SK-N-SH treated with all-trans-retinoic acid at 6 μM for 48 hours (cell line): ENCODE measurements at regions not wholly inside any gene's neighbourhood (a gene's known extent, or its start where the extent isn't known, plus 50 kb on each side); places are given as distances from the start of the nearest gene placed in this dataset.

Source experiments
- CSDC2 ChIP-seq: fragments of 250-450 bp; sonication (Bioruptor Pico); IDR thresholded peaks from 2 replicates; pipeline ENCODE4 v1.5.0; 2020; ENCODE audit warnings: mild to moderate bottlenecking, moderate library complexity
- ESRRG ChIP-seq: fragments of 250-450 bp; sonication (Bioruptor Pico); IDR thresholded peaks from 2 replicates; pipeline ENCODE4 v1.6.1; 2021; ENCODE audit warnings: mild to moderate bottlenecking
- ISL1 ChIP-seq: fragments of 250-450 bp; sonication (Bioruptor Pico); IDR thresholded peaks from 2 replicates; pipeline ENCODE4 v2.1.2; 2022; ENCODE audit warnings: mild to moderate bottlenecking, moderate library complexity
- RARB ChIP-seq: fragments of 250-450 bp; sonication (Bioruptor Pico); IDR thresholded peaks from 2 replicates; pipeline ENCODE4 v1.8.0; 2021; ENCODE audit warnings: mild to moderate bottlenecking, moderate library complexity
- TCF4 ChIP-seq: fragments of 250-450 bp; sonication (Bioruptor Pico); IDR thresholded peaks from 2 replicates; pipeline ENCODE4 v1.8.0; 2021; ENCODE audit warnings: mild to moderate bottlenecking, moderate library complexity, borderline replicate concordance
- ZC3H10 ChIP-seq: fragments of 250-450 bp; sonication (Bioruptor Pico); IDR thresholded peaks from 2 replicates; pipeline ENCODE4 v1.5.1; 2021; ENCODE audit warnings: mild to moderate bottlenecking, moderate library complexity
- ZFP3 ChIP-seq: fragments of 250-450 bp; sonication (Bioruptor Pico); IDR thresholded peaks from 2 replicates; pipeline ENCODE4 v1.5.0; 2020; ENCODE audit warnings: mild to moderate bottlenecking, moderate library complexity
- ZNF8 ChIP-seq: fragments of 450-650 bp; formaldehyde crosslinking; IDR thresholded peaks from 2 replicates; pipeline ENCODE4 v1.5.0; 2020; ENCODE audit warnings: mild to moderate bottlenecking, moderate library complexity
- TF ChIP-seq, protein P1 (sequence below): fragments of 250-450 bp; sonication (Bioruptor Pico); IDR thresholded peaks from 2 replicates; pipeline ENCODE4 v1.8.0; 2020; ENCODE audit warnings: mild to moderate bottlenecking, moderate library complexity, borderline replicate concordance
- TF ChIP-seq, protein P2 (sequence below): fragments of 250-450 bp; sonication (Bioruptor Pico); IDR thresholded peaks from 2 replicates; pipeline ENCODE4 v1.5.1; 2021; ENCODE audit warnings: mild to moderate bottlenecking, moderate library complexity

DNA sequence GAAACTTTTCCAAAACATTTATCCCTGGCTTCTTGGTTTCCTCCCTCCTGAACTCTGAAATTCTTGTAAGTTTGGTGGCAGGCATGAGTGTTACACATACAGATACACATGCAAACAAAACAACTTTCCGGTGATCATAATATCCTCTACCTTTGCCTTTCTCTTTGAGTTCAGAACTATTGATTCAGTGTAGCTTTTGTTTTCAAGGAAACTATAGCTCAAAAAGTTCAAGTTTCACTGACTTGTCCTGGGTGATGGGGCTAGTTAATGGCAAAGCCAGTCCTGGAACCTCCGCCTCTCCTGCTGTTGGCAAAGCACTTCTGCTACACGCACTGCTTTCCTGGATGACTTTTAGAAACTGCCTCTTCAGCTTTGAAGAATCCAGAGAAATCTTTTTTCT, 177.3 kb upstream of the FAT1 start:
- TF ChIP-seq ZNF8 (no peak), CSDC2 (CRISPR knock-in tag) (no peak), TCF4 (CRISPR knock-in tag) (no peak), ZC3H10 (CRISPR knock-in tag) (no peak), RARB (CRISPR knock-in tag) (no peak), ESRRG (no peak), ISL1 (CRISPR knock-in tag) (no peak), ZFP3 (CRISPR knock-in tag) (no peak)
- TF ChIP-seq, protein P1, sequence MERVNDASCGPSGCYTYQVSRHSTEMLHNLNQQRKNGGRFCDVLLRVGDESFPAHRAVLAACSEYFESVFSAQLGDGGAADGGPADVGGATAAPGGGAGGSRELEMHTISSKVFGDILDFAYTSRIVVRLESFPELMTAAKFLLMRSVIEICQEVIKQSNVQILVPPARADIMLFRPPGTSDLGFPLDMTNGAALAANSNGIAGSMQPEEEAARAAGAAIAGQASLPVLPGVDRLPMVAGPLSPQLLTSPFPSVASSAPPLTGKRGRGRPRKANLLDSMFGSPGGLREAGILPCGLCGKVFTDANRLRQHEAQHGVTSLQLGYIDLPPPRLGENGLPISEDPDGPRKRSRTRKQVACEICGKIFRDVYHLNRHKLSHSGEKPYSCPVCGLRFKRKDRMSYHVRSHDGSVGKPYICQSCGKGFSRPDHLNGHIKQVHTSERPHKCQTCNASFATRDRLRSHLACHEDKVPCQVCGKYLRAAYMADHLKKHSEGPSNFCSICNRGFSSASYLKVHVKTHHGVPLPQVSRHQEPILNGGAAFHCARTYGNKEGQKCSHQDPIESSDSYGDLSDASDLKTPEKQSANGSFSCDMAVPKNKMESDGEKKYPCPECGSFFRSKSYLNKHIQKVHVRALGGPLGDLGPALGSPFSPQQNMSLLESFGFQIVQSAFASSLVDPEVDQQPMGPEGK (CRISPR knock-in tag) = no peak
- TF ChIP-seq, protein P2, sequence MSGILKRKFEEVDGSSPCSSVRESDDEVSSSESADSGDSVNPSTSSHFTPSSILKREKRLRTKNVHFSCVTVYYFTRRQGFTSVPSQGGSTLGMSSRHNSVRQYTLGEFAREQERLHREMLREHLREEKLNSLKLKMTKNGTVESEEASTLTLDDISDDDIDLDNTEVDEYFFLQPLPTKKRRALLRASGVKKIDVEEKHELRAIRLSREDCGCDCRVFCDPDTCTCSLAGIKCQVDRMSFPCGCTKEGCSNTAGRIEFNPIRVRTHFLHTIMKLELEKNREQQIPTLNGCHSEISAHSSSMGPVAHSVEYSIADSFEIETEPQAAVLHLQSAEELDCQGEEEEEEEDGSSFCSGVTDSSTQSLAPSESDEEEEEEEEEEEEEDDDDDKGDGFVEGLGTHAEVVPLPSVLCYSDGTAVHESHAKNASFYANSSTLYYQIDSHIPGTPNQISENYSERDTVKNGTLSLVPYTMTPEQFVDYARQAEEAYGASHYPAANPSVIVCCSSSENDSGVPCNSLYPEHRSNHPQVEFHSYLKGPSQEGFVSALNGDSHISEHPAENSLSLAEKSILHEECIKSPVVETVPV = no peak
